ENCODE measurements at regions not wholly inside any gene's neighbourhood (a gene's known extent, or its start where the extent isn't known, plus 50 kb on each side); places are given as distances from the start of the nearest gene placed in this dataset.

GRCh38 chr16:50472472-50472871 is 75.7 kb upstream of the NKD1 start:
- no peak for TF ChIP-seq ZNF747 (tag by site-specific recombination; IDR thresholded peaks at IDR 0.05)
- TF ChIP-seq, protein P1, sequence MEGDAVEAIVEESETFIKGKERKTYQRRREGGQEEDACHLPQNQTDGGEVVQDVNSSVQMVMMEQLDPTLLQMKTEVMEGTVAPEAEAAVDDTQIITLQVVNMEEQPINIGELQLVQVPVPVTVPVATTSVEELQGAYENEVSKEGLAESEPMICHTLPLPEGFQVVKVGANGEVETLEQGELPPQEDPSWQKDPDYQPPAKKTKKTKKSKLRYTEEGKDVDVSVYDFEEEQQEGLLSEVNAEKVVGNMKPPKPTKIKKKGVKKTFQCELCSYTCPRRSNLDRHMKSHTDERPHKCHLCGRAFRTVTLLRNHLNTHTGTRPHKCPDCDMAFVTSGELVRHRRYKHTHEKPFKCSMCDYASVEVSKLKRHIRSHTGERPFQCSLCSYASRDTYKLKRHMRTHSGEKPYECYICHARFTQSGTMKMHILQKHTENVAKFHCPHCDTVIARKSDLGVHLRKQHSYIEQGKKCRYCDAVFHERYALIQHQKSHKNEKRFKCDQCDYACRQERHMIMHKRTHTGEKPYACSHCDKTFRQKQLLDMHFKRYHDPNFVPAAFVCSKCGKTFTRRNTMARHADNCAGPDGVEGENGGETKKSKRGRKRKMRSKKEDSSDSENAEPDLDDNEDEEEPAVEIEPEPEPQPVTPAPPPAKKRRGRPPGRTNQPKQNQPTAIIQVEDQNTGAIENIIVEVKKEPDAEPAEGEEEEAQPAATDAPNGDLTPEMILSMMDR (tag by site-specific recombination; IDR thresholded peaks at IDR 0.05): no peak
- TF ChIP-seq ZNF146 (tag by site-specific recombination; IDR thresholded peaks at IDR 0.05): no peak
- no peak for TF ChIP-seq ZNF670 (tag by site-specific recombination; IDR thresholded peaks at IDR 0.05; ENCODE audit: low read depth)

Data from HEK293 (cell line).